ENCODE measurements at regions not wholly inside any gene's neighbourhood (a gene's known extent, or its start where the extent isn't known, plus 50 kb on each side); places are given as distances from the start of the nearest gene placed in this dataset.
A peak's percentile ranks its signal among the peaks of the same experiment; 100 is the strongest.

DNA sequence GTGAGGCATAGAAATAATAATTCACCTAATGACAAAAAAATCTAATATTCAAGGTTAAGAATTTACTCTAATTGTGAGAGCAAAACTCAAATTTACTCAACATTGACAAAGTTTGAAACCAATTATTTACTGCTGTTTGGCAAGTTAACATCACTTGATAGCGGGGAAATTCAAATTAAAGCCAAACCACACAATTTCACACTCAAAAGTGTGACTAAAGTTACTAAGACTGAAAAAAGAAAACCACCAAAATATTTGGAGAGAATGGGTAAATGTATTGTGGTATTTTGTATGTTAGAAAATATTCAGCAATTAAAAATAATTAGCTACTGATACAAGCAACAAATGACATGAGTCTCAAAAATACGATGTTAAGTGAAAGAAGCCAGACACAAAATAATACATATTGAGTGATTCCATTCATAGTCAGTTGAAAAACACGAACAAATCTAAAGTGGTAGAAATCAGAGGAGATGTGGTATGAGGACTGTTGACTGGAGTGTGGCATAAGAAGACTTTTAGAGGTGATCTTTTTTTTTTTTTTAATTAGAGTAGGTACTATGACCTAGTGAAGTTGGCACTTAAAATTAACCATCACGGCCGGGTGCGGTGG, 541.4 kb upstream of the ATXN8OS start:
- no peak overlapping the region for H3K4me2 ChIP-seq
- ChIA-PET CTCF (interaction anchor here (0.6 to 1.0 kb wide), 3 partner anchors 41 to 255 kb away, joined by 3 to 4 read pairs (median 3); no protein-coding TSS in a partner anchor), POLR2A (no interaction called here)
- H3K9me3 ChIP-seq = no peaks in the 10 kb centered on the region
- DNase-seq = no peak
- no peaks in the 10 kb centered on the region for H4K20me1 ChIP-seq (ENCODE audit: insufficient read depth)
- no peak overlapping the region for H3K9ac ChIP-seq
- 79% methylated on average over 6 of the region's 6 CpGs for WGBS (ENCODE audit: low lambda C conversion rate)
- H3K27me3 ChIP-seq (ENCODE audit: insufficient read depth) = no peaks in the 10 kb centered on the region
- H3K36me3 ChIP-seq (replicated peaks in 1 of 2; ENCODE audit: control insufficient read depth in 1 of 2, insufficient read depth in 2 of 2, low read length in 1 of 2) = no peaks in the 10 kb centered on the region
- no peak for TF ChIP-seq YY1 (IDR thresholded peaks at IDR 0.05; ENCODE audit: low read depth)
- no peak for TF ChIP-seq GABPA (IDR thresholded peaks at IDR 0.05; ENCODE audit: low read depth)
- TF ChIP-seq MEF2A (IDR thresholded peaks at IDR 0.05; ENCODE audit: borderline replicate concordance, low read depth) = no peak
- no peak for TF ChIP-seq NFIC (IDR thresholded peaks at IDR 0.05; ENCODE audit: borderline replicate concordance)
- TF ChIP-seq RXRA (IDR thresholded peaks at IDR 0.05; ENCODE audit: borderline replicate concordance, low read depth) = no peak
- no peak for TF ChIP-seq RAD21 (IDR thresholded peaks at IDR 0.05; ENCODE audit: low read length)
- TF ChIP-seq EZH2phosphoT487 (IDR thresholded peaks at IDR 0.05; ENCODE audit: borderline replicate concordance, low read depth) = no peak
- TF ChIP-seq CHD2 (IDR thresholded peaks at IDR 0.05; ENCODE audit: low read length, partially characterized antibody) = no peak
- TF ChIP-seq NRF1 (IDR thresholded peaks at IDR 0.05; ENCODE audit: low read depth, low read length) = no peak
- no peak overlapping the region for H2AFZ ChIP-seq (ENCODE audit: low read depth)
- H3K79me2 ChIP-seq (ENCODE audit: insufficient read depth) = no peaks in the 10 kb centered on the region
- H3K9me2 ChIP-seq = no peaks in the 10 kb centered on the region
- H3F3A ChIP-seq (replicated peaks; ENCODE audit: insufficient read depth) = peaks cover 6% of the 10 kb centered on the region
- H3K4me3 ChIP-seq (ENCODE audit: low read depth in 2 of 2, low read length in 1 of 2) = no peak overlapping the region
- no peak overlapping the region for H3K27ac ChIP-seq (ENCODE audit: low read depth in 2 of 2, low read length in 1 of 2)
- no peaks in the 10 kb centered on the region for H3K4me1 ChIP-seq (ENCODE audit: control insufficient read depth in 1 of 2, insufficient read depth in 2 of 2, low read depth in 1 of 2, low read length in 1 of 2)

DNA sequence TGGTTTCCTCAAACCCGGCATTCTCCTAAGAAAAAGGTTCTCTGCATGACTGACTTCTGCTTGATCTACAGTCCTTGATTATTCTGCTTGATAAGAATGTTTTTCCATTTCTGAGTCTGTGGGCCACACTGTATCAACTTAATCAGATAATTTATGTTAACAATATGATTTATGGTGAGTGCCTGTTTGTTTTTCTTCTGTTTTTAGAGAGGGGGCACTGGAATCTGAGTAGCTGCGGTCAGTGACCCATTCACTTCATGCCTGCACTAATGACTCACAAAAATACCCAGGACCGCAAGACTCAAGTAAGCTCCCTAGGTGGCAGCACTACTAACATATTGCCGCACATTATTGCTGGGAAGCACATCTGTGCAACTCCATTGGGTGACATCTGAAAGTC, 542.3 kb upstream of the ATXN8OS start:
- Histone ChIP-seq H3K27me3 (ENCODE audit: insufficient read depth) (no peaks in the 10 kb centered on the region), H4K20me1 (ENCODE audit: insufficient read depth) (no peaks in the 10 kb centered on the region), H2AFZ (ENCODE audit: low read depth) (no peak overlapping the region), H3K9ac (no peak overlapping the region), H3K36me3 (replicated peaks in 1 of 2; ENCODE audit: control insufficient read depth in 1 of 2, insufficient read depth in 2 of 2, low read length in 1 of 2) (no peaks in the 10 kb centered on the region), H3K4me1 (ENCODE audit: control insufficient read depth in 1 of 2, insufficient read depth in 2 of 2, low read depth in 1 of 2, low read length in 1 of 2) (no peaks in the 10 kb centered on the region), H3K9me2 (no peaks in the 10 kb centered on the region), H3K4me3 (ENCODE audit: low read depth in 2 of 2, low read length in 1 of 2) (no peak overlapping the region; a peak in 1 of 4 replicates), H3K79me2 (ENCODE audit: insufficient read depth) (no peaks in the 10 kb centered on the region), H3K9me3 (no peaks in the 10 kb centered on the region), H3K4me2 (no peak overlapping the region; the same call in 1 of the 2 replicates), H3F3A (replicated peaks; ENCODE audit: insufficient read depth) (peaks cover 6% of the 10 kb centered on the region), H3K27ac (ENCODE audit: low read depth in 2 of 2, low read length in 1 of 2) (no peak overlapping the region)
- DNase-seq = peak; percentile 22
- CTCF ChIA-PET = interaction anchor here (0.6 to 1.0 kb wide), 3 partner anchors 40 to 256 kb away, joined by 3 to 4 read pairs (median 3); no protein-coding TSS in a partner anchor
- 25% methylated on average over 4 of the region's 4 CpGs for WGBS (ENCODE audit: low lambda C conversion rate)
- POLR2A ChIA-PET = no interaction called here
- no peak for TF ChIP-seq RCOR1 (IDR thresholded peaks at IDR 0.05; ENCODE audit: low read length)
- TF ChIP-seq RFX5 (IDR thresholded peaks at IDR 0.05; ENCODE audit: low read length) = no peak
- no peak for TF ChIP-seq MEF2A (IDR thresholded peaks at IDR 0.05; ENCODE audit: borderline replicate concordance, low read depth)
- no peak for TF ChIP-seq CHD2 (IDR thresholded peaks at IDR 0.05; ENCODE audit: low read length, partially characterized antibody)
- TF ChIP-seq, protein P1, sequence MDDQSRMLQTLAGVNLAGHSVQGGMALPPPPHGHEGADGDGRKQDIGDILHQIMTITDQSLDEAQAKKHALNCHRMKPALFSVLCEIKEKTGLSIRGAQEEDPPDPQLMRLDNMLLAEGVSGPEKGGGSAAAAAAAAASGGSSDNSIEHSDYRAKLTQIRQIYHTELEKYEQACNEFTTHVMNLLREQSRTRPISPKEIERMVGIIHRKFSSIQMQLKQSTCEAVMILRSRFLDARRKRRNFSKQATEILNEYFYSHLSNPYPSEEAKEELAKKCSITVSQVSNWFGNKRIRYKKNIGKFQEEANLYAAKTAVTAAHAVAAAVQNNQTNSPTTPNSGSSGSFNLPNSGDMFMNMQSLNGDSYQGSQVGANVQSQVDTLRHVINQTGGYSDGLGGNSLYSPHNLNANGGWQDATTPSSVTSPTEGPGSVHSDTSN (IDR thresholded peaks at IDR 0.05) = peak; percentile 84
- TF ChIP-seq RAD21 (IDR thresholded peaks at IDR 0.05; ENCODE audit: low read length) = no peak
- TF ChIP-seq, protein P2, sequence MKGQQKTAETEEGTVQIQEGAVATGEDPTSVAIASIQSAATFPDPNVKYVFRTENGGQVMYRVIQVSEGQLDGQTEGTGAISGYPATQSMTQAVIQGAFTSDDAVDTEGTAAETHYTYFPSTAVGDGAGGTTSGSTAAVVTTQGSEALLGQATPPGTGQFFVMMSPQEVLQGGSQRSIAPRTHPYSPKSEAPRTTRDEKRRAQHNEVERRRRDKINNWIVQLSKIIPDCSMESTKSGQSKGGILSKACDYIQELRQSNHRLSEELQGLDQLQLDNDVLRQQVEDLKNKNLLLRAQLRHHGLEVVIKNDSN (IDR thresholded peaks at IDR 0.05; ENCODE audit: borderline replicate concordance, low read depth) = no peak
- TF ChIP-seq EP300 (IDR thresholded peaks at IDR 0.05; ENCODE audit: borderline replicate concordance in 1 of 2, low read depth in 1 of 2, low read length in 1 of 2) = no peak
- TF ChIP-seq POLR2AphosphoS5 (IDR thresholded peaks at IDR 0.05; ENCODE audit: low read depth, low read length) = no peak
- TF ChIP-seq MXI1 (IDR thresholded peaks at IDR 0.05; ENCODE audit: low read depth, low read length) = no peak
- peak; percentile 74 for TF ChIP-seq JUND (IDR thresholded peaks at IDR 0.05)
- TF ChIP-seq, protein P3, sequence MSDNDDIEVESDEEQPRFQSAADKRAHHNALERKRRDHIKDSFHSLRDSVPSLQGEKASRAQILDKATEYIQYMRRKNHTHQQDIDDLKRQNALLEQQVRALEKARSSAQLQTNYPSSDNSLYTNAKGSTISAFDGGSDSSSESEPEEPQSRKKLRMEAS (IDR thresholded peaks at IDR 0.05; ENCODE audit: low read depth) = no peak
- peak; percentile 66; the same call in 1 of the 2 replicates for TF ChIP-seq TEAD4 (IDR thresholded peaks at IDR 0.05; ENCODE audit: borderline replicate concordance, insufficient read depth)
- no peak for TF ChIP-seq FOXM1 (IDR thresholded peaks at IDR 0.05; ENCODE audit: low read depth)
- no peak for TF ChIP-seq GABPA (IDR thresholded peaks at IDR 0.05; ENCODE audit: low read depth)
- TF ChIP-seq, protein P4, sequence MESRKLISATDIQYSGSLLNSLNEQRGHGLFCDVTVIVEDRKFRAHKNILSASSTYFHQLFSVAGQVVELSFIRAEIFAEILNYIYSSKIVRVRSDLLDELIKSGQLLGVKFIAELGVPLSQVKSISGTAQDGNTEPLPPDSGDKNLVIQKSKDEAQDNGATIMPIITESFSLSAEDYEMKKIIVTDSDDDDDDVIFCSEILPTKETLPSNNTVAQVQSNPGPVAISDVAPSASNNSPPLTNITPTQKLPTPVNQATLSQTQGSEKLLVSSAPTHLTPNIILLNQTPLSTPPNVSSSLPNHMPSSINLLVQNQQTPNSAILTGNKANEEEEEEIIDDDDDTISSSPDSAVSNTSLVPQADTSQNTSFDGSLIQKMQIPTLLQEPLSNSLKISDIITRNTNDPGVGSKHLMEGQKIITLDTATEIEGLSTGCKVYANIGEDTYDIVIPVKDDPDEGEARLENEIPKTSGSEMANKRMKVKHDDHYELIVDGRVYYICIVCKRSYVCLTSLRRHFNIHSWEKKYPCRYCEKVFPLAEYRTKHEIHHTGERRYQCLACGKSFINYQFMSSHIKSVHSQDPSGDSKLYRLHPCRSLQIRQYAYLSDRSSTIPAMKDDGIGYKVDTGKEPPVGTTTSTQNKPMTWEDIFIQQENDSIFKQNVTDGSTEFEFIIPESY (IDR thresholded peaks at IDR 0.05; ENCODE audit: borderline replicate concordance, low read depth) = no peak
- TF ChIP-seq SMC3 (IDR thresholded peaks at IDR 0.05; ENCODE audit: low read depth, low read length) = 0 out of 2 replicates have a peak, but pooled peaks have one; percentile 18
- TF ChIP-seq NRF1 (IDR thresholded peaks at IDR 0.05; ENCODE audit: low read depth, low read length) = no peak
- no peak for TF ChIP-seq NFIC (IDR thresholded peaks at IDR 0.05; ENCODE audit: borderline replicate concordance)
- TF ChIP-seq, protein P5, sequence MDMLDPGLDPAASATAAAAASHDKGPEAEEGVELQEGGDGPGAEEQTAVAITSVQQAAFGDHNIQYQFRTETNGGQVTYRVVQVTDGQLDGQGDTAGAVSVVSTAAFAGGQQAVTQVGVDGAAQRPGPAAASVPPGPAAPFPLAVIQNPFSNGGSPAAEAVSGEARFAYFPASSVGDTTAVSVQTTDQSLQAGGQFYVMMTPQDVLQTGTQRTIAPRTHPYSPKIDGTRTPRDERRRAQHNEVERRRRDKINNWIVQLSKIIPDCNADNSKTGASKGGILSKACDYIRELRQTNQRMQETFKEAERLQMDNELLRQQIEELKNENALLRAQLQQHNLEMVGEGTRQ (IDR thresholded peaks at IDR 0.05; ENCODE audit: borderline replicate concordance, low read depth, low read length) = no peak

Data from SK-N-SH (cell line).